ENCODE measurements at regions not wholly inside any gene's neighbourhood (a gene's known extent, or its start where the extent isn't known, plus 50 kb on each side); places are given as distances from the start of the nearest gene placed in this dataset.

DNA sequence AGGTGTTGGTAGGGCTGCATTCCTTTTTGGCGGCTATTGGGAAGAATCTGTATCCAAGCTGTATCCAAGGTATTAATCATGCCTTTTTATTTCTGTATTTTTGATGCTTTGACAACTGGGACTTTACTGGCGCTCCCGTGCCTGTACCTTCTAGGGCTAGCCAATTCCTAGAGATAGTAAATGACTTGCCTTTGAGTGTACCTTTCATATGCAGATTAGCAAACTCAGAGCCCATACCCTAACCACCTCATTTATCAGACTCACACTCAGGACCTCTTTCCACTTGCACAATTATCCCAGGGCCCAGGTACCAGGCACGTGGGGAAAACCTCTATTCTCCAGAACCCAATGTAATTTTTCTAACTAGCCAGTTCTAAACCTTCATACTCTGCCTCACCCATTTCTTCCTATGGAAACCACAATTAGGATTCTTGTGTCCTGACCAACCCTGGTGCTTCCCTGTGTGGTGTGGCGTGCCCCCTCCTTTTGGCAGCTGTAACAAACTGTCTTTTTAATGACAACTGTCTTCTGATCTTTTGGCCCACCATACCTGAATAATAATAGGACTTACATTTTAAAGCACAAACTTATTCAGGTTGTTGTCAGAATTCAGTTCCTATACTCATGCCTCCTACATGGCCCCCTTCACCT, 65.8 kb upstream of the PNPT1 start:
- ATAC-seq (no peak), DNase-seq (no peak)
- no peaks in the 10 kb centered on the region for H3K9me3 ChIP-seq
- no peak overlapping the region for H3K4me3 ChIP-seq
- H3K4me1 ChIP-seq: no peaks in the 10 kb centered on the region
- intact Hi-C loops (cut with DNase I; ENCODE audit: low total_unique reads) (no loop called here), in situ Hi-C loops (cut with MboI; ENCODE audit: low sequenced_read_pairs in 4 of 4) (loop anchor here in 3 of 4 donors (25.0 kb wide), 1 partner anchor 203 kb away; no protein-coding TSS in a partner anchor)
- H3K27me3 ChIP-seq: no peaks in the 10 kb centered on the region
- no peaks in the 10 kb centered on the region for H3K36me3 ChIP-seq
- TF ChIP-seq, protein P1, sequence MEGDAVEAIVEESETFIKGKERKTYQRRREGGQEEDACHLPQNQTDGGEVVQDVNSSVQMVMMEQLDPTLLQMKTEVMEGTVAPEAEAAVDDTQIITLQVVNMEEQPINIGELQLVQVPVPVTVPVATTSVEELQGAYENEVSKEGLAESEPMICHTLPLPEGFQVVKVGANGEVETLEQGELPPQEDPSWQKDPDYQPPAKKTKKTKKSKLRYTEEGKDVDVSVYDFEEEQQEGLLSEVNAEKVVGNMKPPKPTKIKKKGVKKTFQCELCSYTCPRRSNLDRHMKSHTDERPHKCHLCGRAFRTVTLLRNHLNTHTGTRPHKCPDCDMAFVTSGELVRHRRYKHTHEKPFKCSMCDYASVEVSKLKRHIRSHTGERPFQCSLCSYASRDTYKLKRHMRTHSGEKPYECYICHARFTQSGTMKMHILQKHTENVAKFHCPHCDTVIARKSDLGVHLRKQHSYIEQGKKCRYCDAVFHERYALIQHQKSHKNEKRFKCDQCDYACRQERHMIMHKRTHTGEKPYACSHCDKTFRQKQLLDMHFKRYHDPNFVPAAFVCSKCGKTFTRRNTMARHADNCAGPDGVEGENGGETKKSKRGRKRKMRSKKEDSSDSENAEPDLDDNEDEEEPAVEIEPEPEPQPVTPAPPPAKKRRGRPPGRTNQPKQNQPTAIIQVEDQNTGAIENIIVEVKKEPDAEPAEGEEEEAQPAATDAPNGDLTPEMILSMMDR (IDR thresholded peaks at IDR 0.05 in 4 of 5, conservative IDR thresholded peaks at IDR 0.05 in 1 of 5): no peak
- no peak for TF ChIP-seq POLR2A (IDR thresholded peaks at IDR 0.05)
- no peak overlapping the region for H3K27ac ChIP-seq

- DNase-seq (no peak), ATAC-seq (no peak)
- in situ Hi-C loops (cut with MboI; ENCODE audit: low sequenced_read_pairs in 4 of 4) (loop anchor here in 3 of 4 donors (25.0 kb wide), 1 partner anchor 210 kb away; no protein-coding TSS in a partner anchor), intact Hi-C loops (cut with DNase I; ENCODE audit: low total_unique reads) (no loop called here)
- TF ChIP-seq POLR2A (IDR thresholded peaks at IDR 0.05): no peak
- TF ChIP-seq, protein P1 (IDR thresholded peaks at IDR 0.05 in 4 of 5, conservative IDR thresholded peaks at IDR 0.05 in 1 of 5): no peak
- Histone ChIP-seq H3K9me3 (no peaks in the 10 kb centered on the region), H3K36me3 (no peaks in the 10 kb centered on the region), H3K27me3 (no peaks in the 10 kb centered on the region), H3K4me1 (no peaks in the 10 kb centered on the region), H3K4me3 (no peak overlapping the region), H3K27ac (no peak overlapping the region)
Observed at GRCh38 chr2:55751966-55752365, 58.3 kb upstream of the PNPT1 start.

DNA sequence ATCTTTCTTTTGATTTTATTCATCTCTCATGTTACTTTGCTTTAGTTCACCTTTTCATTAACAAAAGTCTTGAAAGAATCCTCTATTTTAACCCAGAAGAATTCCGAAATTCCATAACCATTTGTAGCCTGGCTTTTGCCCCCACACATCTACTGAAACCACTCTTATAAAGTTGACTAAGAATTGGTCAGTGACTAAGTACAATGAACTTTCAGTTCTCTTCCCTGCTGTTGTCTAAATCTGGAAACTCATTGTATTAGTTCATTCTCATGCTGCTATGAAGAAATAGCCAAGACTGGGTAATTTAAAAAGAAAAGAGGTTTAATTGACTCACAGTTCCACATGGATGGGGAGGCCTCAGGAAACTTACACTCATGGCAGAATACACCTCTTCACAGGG, 49.9 kb upstream of the PNPT1 start:
- Histone ChIP-seq H3K27ac (no peak overlapping the region), H3K4me3 (no peak overlapping the region), H3K4me1 (no peaks in the 10 kb centered on the region), H3K36me3 (no peaks in the 10 kb centered on the region), H3K27me3 (no peaks in the 10 kb centered on the region), H3K9me3 (no peaks in the 10 kb centered on the region)
- ATAC-seq (no peak), DNase-seq (no peak)
- in situ Hi-C loops (cut with MboI; ENCODE audit: low sequenced_read_pairs in 4 of 4): no loop called here
- no peak for TF ChIP-seq POLR2A (IDR thresholded peaks at IDR 0.05)
- TF ChIP-seq, protein P1 (IDR thresholded peaks at IDR 0.05 in 4 of 5, conservative IDR thresholded peaks at IDR 0.05 in 1 of 5): no peak
- intact Hi-C loops (cut with DNase I; ENCODE audit: low total_unique reads): no loop called here

Data from gastrocnemius medialis (tissue), 4 donors.